IMR-90 (cell line): ENCODE measurements at regions not wholly inside any gene's neighbourhood (a gene's known extent, or its start where the extent isn't known, plus 50 kb on each side); places are given as distances from the start of the nearest gene placed in this dataset.

Experiments
- BHLHE40 ChIP-seq: fragments of 150-350 bp; IDR thresholded peaks from 2 replicates; pipeline ENCODE4 v1.6.1; 2016; ENCODE audit warnings: mild to moderate bottlenecking, low read depth, low read length
- CHD1 ChIP-seq: IDR thresholded peaks from 2 replicates; pipeline ENCODE4 v1.6.1; 2012; ENCODE audit warnings: low read depth, low read length, improper control_type of control experiment
- CTCF ChIP-seq: conservative IDR thresholded peaks from 2 replicates; pipeline ENCODE4 v1.5.1; 2012; ENCODE audit warnings: mild to moderate bottlenecking, low read depth, low read length, improper control_type of control experiment
- FOS ChIP-seq: fragments of 150-350 bp; IDR thresholded peaks from 2 replicates; pipeline ENCODE4 v1.6.1; 2016; ENCODE audit warnings: low read depth, low read length
- MXI1 ChIP-seq: IDR thresholded peaks from 2 replicates; pipeline ENCODE4 v1.6.1; 2012; ENCODE audit warnings: low read depth, mild to moderate bottlenecking, low read length, moderate library complexity, borderline replicate concordance
- POLR2A ChIP-seq: IDR thresholded peaks from 2 replicates; pipeline ENCODE4 v1.6.1; 2012; ENCODE audit warnings: mild to moderate bottlenecking, low read depth, low read length
- RCOR1 ChIP-seq: IDR thresholded peaks from 2 replicates; pipeline ENCODE4 v1.6.1; 2012; ENCODE audit warnings: mild to moderate bottlenecking, low read length, improper control_type of control experiment; ENCODE audit not compliant: insufficient replicate concordance
- RFX5 ChIP-seq: IDR thresholded peaks from 2 replicates; pipeline ENCODE4 v1.8.0; 2012; ENCODE audit warnings: low read depth, mild to moderate bottlenecking, low read length, moderate library complexity

- TF ChIP-seq CTCF (no peak), BHLHE40 (no peak), MXI1 (no peak), CHD1 (no peak), RFX5 (no peak), POLR2A (no peak), RCOR1 (no peak), FOS (no peak)
Observed at GRCh38 chr3:105933871-105934270, 65.1 kb upstream of the CBLB start.
